ENCODE measurements at regions not wholly inside any gene's neighbourhood (a gene's known extent, or its start where the extent isn't known, plus 50 kb on each side); places are given as distances from the start of the nearest gene placed in this dataset.

DNA sequence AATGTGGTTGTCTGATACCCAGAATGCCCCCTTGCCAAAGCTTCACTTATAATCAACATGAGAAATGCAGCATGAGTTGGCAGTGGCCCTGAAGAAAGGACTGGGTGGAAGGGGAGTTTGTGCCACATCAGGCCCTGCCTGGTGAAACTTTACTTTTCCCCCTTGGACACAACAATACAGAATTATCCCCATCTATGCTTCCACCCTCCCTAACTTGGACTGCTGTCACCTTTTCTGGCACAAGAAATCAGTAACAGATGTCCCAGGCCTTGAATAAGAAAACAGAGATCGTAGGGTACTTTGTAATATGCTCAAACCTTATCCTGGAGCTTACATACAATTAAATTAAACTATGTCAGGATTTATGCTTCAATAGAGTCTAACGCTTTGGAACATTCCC, 128.9 kb upstream of the SATB2 start:
- intact Hi-C loops (cut with micrococcal nuclease) = no loop called here
- Histone ChIP-seq H3K79me2 (ENCODE audit: control insufficient read depth, insufficient read depth, low read length) (no peaks in the 10 kb centered on the region), H3K27ac (ENCODE audit: low read length in 2 of 2) (no peak overlapping the region), H3K36me3 (replicated peaks in 1 of 2; ENCODE audit: control extremely low read depth in 1 of 2, control insufficient read depth in 1 of 2, extremely low read depth in 1 of 2, insufficient read depth in 2 of 2, low read length in 1 of 2) (no peaks in the 10 kb centered on the region), H3K9ac (ENCODE audit: low read length) (no peak overlapping the region), H3K27me3 (replicated peaks in 1 of 4; ENCODE audit: control extremely low read depth in 1 of 4, control insufficient read depth in 3 of 4, insufficient read depth in 4 of 4, low read length in 3 of 4) (no peaks in the 10 kb centered on the region), H3K4me2 (replicated peaks; ENCODE audit: low read depth, low read length, poor library complexity, severe bottlenecking) (no peak overlapping the region), H3K4me1 (ENCODE audit: control insufficient read depth in 2 of 2, insufficient read depth in 2 of 2, low read length in 2 of 2) (no peaks in the 10 kb centered on the region), H3K9me3 (ENCODE audit: control extremely low read depth in 1 of 3, control insufficient read depth in 2 of 3, insufficient read depth in 1 of 3, low read length in 2 of 3) (no peaks in the 10 kb centered on the region), H2AFZ (ENCODE audit: insufficient read depth, low read depth, low read length, poor library complexity, severe bottlenecking) (no peak overlapping the region), H3K4me3 (ENCODE audit: control extremely low read depth in 1 of 5, extremely low read depth in 1 of 5, insufficient read depth in 1 of 5, low read depth in 2 of 5, low read length in 4 of 5) (no peak overlapping the region), H4K20me1 (ENCODE audit: control insufficient read depth, insufficient read depth, low read length, poor library complexity, severe bottlenecking) (no peaks in the 10 kb centered on the region)
- TF ChIP-seq EZH2 (IDR thresholded peaks at IDR 0.05; ENCODE audit: borderline replicate concordance, insufficient read depth, low read depth, low read length, poor library complexity, severe bottlenecking) = no peak
- TF ChIP-seq, protein P1, sequence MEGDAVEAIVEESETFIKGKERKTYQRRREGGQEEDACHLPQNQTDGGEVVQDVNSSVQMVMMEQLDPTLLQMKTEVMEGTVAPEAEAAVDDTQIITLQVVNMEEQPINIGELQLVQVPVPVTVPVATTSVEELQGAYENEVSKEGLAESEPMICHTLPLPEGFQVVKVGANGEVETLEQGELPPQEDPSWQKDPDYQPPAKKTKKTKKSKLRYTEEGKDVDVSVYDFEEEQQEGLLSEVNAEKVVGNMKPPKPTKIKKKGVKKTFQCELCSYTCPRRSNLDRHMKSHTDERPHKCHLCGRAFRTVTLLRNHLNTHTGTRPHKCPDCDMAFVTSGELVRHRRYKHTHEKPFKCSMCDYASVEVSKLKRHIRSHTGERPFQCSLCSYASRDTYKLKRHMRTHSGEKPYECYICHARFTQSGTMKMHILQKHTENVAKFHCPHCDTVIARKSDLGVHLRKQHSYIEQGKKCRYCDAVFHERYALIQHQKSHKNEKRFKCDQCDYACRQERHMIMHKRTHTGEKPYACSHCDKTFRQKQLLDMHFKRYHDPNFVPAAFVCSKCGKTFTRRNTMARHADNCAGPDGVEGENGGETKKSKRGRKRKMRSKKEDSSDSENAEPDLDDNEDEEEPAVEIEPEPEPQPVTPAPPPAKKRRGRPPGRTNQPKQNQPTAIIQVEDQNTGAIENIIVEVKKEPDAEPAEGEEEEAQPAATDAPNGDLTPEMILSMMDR (IDR thresholded peaks at IDR 0.05) = no peak
- H3K9me3 Mint-ChIP-seq (ENCODE audit: insufficient read depth) = no peaks in the 10 kb centered on the region
- WGBS (ENCODE audit: insufficient coverage) = no CpG with 5 or more reads among the region's 2 CpGs
- ATAC-seq (ENCODE audit: low read depth) (no peak), DNase-seq (no peak)
- CTCF ChIA-PET = no interaction called here
- no peak overlapping the region for H3K27ac Mint-ChIP-seq
- POLR2A ChIA-PET = no interaction called here
- no peak overlapping the region for H3K4me3 Mint-ChIP-seq
- H3K4me1 Mint-ChIP-seq = no peaks in the 10 kb centered on the region
- H3K27me3 Mint-ChIP-seq = peaks cover under 1% of the 10 kb centered on the region

DNA sequence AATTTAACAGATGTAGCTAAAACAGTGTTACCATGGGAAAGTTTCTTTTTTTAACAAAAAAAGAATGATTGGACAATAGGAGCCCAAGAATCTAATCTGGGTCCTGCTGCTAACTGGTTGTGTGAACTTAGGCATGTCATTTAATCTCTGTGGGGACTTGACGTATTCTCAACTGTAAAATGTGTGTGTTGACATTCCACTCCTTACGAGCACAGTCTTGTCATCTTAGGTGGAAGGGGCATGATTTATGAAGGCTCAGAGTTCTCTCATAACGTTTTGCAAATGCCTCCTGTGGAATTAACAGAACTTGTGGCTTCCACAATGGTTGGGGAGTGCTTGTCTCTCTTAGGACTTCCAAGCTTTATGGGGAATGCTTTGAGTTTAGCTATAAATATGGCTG, 125.9 kb upstream of the SATB2 start:
- 73% methylated on average over 3 of the region's 3 CpGs for WGBS (ENCODE audit: insufficient coverage)
- DNase-seq = no peak
- Histone ChIP-seq H3K4me3 (ENCODE audit: control extremely low read depth in 1 of 5, extremely low read depth in 1 of 5, insufficient read depth in 1 of 5, low read depth in 2 of 5, low read length in 4 of 5) (no peak overlapping the region), H3K79me2 (ENCODE audit: control insufficient read depth, insufficient read depth, low read length) (no peaks in the 10 kb centered on the region), H3K4me1 (ENCODE audit: control insufficient read depth in 2 of 2, insufficient read depth in 2 of 2, low read length in 2 of 2) (no peaks in the 10 kb centered on the region), H3K4me2 (replicated peaks; ENCODE audit: low read depth, low read length, poor library complexity, severe bottlenecking) (no peak overlapping the region), H2AFZ (ENCODE audit: insufficient read depth, low read depth, low read length, poor library complexity, severe bottlenecking) (no peak overlapping the region), H4K20me1 (ENCODE audit: control insufficient read depth, insufficient read depth, low read length, poor library complexity, severe bottlenecking) (no peaks in the 10 kb centered on the region), H3K27me3 (replicated peaks in 1 of 4; ENCODE audit: control extremely low read depth in 1 of 4, control insufficient read depth in 3 of 4, insufficient read depth in 4 of 4, low read length in 3 of 4) (no peaks in the 10 kb centered on the region), H3K27ac (ENCODE audit: low read length in 2 of 2) (no peak overlapping the region), H3K36me3 (replicated peaks in 1 of 2; ENCODE audit: control extremely low read depth in 1 of 2, control insufficient read depth in 1 of 2, extremely low read depth in 1 of 2, insufficient read depth in 2 of 2, low read length in 1 of 2) (no peaks in the 10 kb centered on the region), H3K9me3 (ENCODE audit: control extremely low read depth in 1 of 3, control insufficient read depth in 2 of 3, insufficient read depth in 1 of 3, low read length in 2 of 3) (no peaks in the 10 kb centered on the region), H3K9ac (ENCODE audit: low read length) (no peak overlapping the region)
- ATAC-seq (ENCODE audit: low read depth) = no peak
- ChIA-PET POLR2A (no interaction called here), CTCF (no interaction called here)
- Mint-ChIP-seq H3K9me3 (ENCODE audit: insufficient read depth) (no peaks in the 10 kb centered on the region), H3K27ac (no peak overlapping the region), H3K27me3 (peaks cover 4% of the 10 kb centered on the region), H3K4me3 (no peak overlapping the region), H3K4me1 (no peaks in the 10 kb centered on the region)
- intact Hi-C loops (cut with micrococcal nuclease) = no loop called here
- TF ChIP-seq, protein P1 (IDR thresholded peaks at IDR 0.05) = no peak
- no peak for TF ChIP-seq EZH2 (IDR thresholded peaks at IDR 0.05; ENCODE audit: borderline replicate concordance, insufficient read depth, low read depth, low read length, poor library complexity, severe bottlenecking)

Data from B cell (primary cell).